ENCODE measurements at regions not wholly inside any gene's neighbourhood (a gene's known extent, or its start where the extent isn't known, plus 50 kb on each side); places are given as distances from the start of the nearest gene placed in this dataset.

- no peak for TF ChIP-seq CTCF (conservative IDR thresholded peaks at IDR 0.05)
- no peak overlapping the region for H3K27ac ChIP-seq
Measured at GRCh38 chr12:34398706-34399630, 376.7 kb downstream of the ALG10 start.

- no peak overlapping the region for H3K27ac ChIP-seq
- TF ChIP-seq CTCF (conservative IDR thresholded peaks at IDR 0.05), result no peak
Measured at GRCh38 chr12:34399631-34400410, 377.5 kb downstream of the ALG10 start.

- TF ChIP-seq CTCF (conservative IDR thresholded peaks at IDR 0.05), result no peak
- H3K27ac ChIP-seq, result no peak overlapping the region
Measured at GRCh38 chr12:34400411-34400881, 378.1 kb downstream of the ALG10 start.

- H3K27ac ChIP-seq, result no peak overlapping the region
- TF ChIP-seq CTCF (conservative IDR thresholded peaks at IDR 0.05), result no peak
Measured at GRCh38 chr12:34400986-34401658, 378.8 kb downstream of the ALG10 start.

GRCh38 chr12:34401659-34402227, 379.4 kb downstream of the ALG10 start:
- no peak overlapping the region for H3K27ac ChIP-seq
- no peak for TF ChIP-seq CTCF (conservative IDR thresholded peaks at IDR 0.05)

GRCh38 chr12:34402228-34402898, 380.1 kb downstream of the ALG10 start:
- no peak overlapping the region for H3K27ac ChIP-seq
- TF ChIP-seq CTCF (conservative IDR thresholded peaks at IDR 0.05), result no peak

All from VCaP (cell line).